Choroid plexus epithelial cell (primary cell): ENCODE measurements at regions not wholly inside any gene's neighbourhood (a gene's known extent, or its start where the extent isn't known, plus 50 kb on each side); places are given as distances from the start of the nearest gene placed in this dataset.
A peak's percentile ranks its signal among the peaks of the same experiment; 100 is the strongest.

Experiments used
- DNase-seq: peaks from one replicate; pipeline ENCODE4 v3.0.0-alpha.2; 2010; ENCODE audit warnings: low read depth
- H3K4me3 ChIP-seq: 2 replicates; pipeline ENCODE4 v1.5.1; 2011; ENCODE audit warnings: low read depth, mild to moderate bottlenecking, control low read depth, low read length, moderate library complexity
- CTCF ChIP-seq: conservative IDR thresholded peaks from 2 replicates; pipeline ENCODE4 v1.5.1; 2011; ENCODE audit warnings: low read depth, mild to moderate bottlenecking, control low read depth, inconsistent platforms, low read length, moderate library complexity

DNA sequence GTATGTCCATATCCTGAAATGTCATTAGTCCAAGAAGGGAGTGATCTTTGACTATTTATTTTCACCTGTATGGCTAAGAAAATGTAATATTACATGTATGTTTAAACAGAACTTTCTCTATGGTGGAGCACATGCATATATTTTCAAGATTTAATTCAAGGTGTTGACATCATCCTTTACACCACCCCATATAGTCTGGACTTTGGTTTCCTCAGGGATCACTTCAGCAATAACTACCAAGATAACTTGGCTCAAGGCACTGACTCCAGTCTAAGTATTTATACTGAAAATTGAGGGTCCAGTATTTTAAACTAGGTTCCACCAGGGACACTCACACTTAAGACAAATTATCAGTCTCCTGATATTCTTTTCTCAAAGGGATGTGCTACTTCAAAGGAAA is 660.6 kb downstream of the EFNB2 start:
- no peak overlapping the region for H3K4me3 ChIP-seq
- no peak for DNase-seq
- no peak for TF ChIP-seq CTCF

- no peak for DNase-seq
- no peak for TF ChIP-seq CTCF
- no peak overlapping the region for H3K4me3 ChIP-seq
Measured at GRCh38 chr13:105871768-105872167, 663.7 kb downstream of the EFNB2 start.

- DNase-seq: no peak
- TF ChIP-seq CTCF: no peak
- no peak overlapping the region for H3K4me3 ChIP-seq
Measured at GRCh38 chr13:105871326-105871725, 664.1 kb downstream of the EFNB2 start.

- TF ChIP-seq CTCF: no peak
- no peak overlapping the region for H3K4me3 ChIP-seq
- no peak for DNase-seq
Measured at GRCh38 chr13:105863300-105863920, 672.1 kb downstream of the EFNB2 start.

GRCh38 chr13:105848494-105848893 is 687.0 kb downstream of the EFNB2 start:
- no peak for TF ChIP-seq CTCF
- no peak for DNase-seq
- no peak overlapping the region for H3K4me3 ChIP-seq

GRCh38 chr13:105847527-105848291 is 687.8 kb downstream of the EFNB2 start:
- TF ChIP-seq CTCF: no peak
- H3K4me3 ChIP-seq: no peak overlapping the region
- DNase-seq: peak; percentile 9

- TF ChIP-seq CTCF: no peak
- no peak overlapping the region for H3K4me3 ChIP-seq
- no peak for DNase-seq
Measured at GRCh38 chr13:105846923-105847322, 688.5 kb downstream of the EFNB2 start.
